HEK293T (cell line): ENCODE measurements at regions not wholly inside any gene's neighbourhood (a gene's known extent, or its start where the extent isn't known, plus 50 kb on each side); places are given as distances from the start of the nearest gene placed in this dataset.

Experiments used
- CTCF ChIA-PET: fragments of 350-600 bp; formaldehyde crosslinking; extraction: SDS; loops from one replicate; lab custom pipeline; 2021; ENCODE audit warnings: antibody characterized with exemption, inconsistent platforms; lab: Yijun Ruan, JAX
- POLR2A ChIA-PET: fragments of 350-600 bp; formaldehyde crosslinking; extraction: SDS; loops from one replicate; lab custom pipeline; 2020; ENCODE audit warnings: antibody characterized with exemption, inconsistent platforms; lab: Yijun Ruan, JAX
- DNase-seq: peaks from one replicate; pipeline ENCODE4 v3.0.0; 2012; ENCODE audit warnings: mixed read lengths; ENCODE audit errors: extremely low spot score
- ARNT ChIP-seq: fragments of 450-650 bp; IDR thresholded peaks from 2 replicates; pipeline ENCODE4 v1.6.1; 2017; ENCODE audit warnings: mild to moderate bottlenecking
- BHLHE40 ChIP-seq: fragments of 450-650 bp; IDR thresholded peaks from 2 replicates; pipeline ENCODE4 v1.6.1; 2016; ENCODE audit warnings: mild to moderate bottlenecking, moderate library complexity, borderline replicate concordance
- CTBP1 ChIP-seq: fragments of 450-650 bp; IDR thresholded peaks from 2 replicates; pipeline ENCODE4 v1.6.1; 2016; ENCODE audit warnings: borderline replicate concordance
- ELF4 ChIP-seq: fragments of 450-650 bp; IDR thresholded peaks from 2 replicates; pipeline ENCODE4 v1.6.1; 2017; ENCODE audit warnings: antibody characterized with exemption
- FOXA1 ChIP-seq: fragments of 450-650 bp; IDR thresholded peaks from 2 replicates; pipeline ENCODE4 v1.6.1; 2016; ENCODE audit warnings: mild to moderate bottlenecking
- FOXK2 ChIP-seq: fragments of 450-650 bp; IDR thresholded peaks from 2 replicates; pipeline ENCODE4 v1.6.1; 2016; ENCODE audit warnings: mild to moderate bottlenecking
- FOXM1 ChIP-seq: fragments of 450-650 bp; IDR thresholded peaks from 2 replicates; pipeline ENCODE4 v1.6.1; 2017; ENCODE audit warnings: mild to moderate bottlenecking, borderline replicate concordance
- HDGF ChIP-seq: fragments of 450-650 bp; IDR thresholded peaks from 2 replicates; pipeline ENCODE4 v1.6.1; 2017; ENCODE audit warnings: antibody characterized with exemption, borderline replicate concordance
- L3MBTL2 ChIP-seq: fragments of 450-650 bp; conservative IDR thresholded peaks from 2 replicates; pipeline ENCODE4 v1.6.1; 2016; ENCODE audit warnings: mild to moderate bottlenecking
- LEF1 ChIP-seq: fragments of 450-650 bp; IDR thresholded peaks from 2 replicates; pipeline ENCODE4 v1.6.1; 2017; ENCODE audit warnings: mild to moderate bottlenecking, borderline replicate concordance
- NFRKB ChIP-seq: fragments of 450-650 bp; IDR thresholded peaks from 2 replicates; pipeline ENCODE4 v1.6.1; 2016; ENCODE audit warnings: mild to moderate bottlenecking, moderate library complexity
- PKNOX1 ChIP-seq: fragments of 450-650 bp; IDR thresholded peaks from 2 replicates; pipeline ENCODE4 v1.6.1; 2016
- SP1 ChIP-seq: fragments of 450-650 bp; IDR thresholded peaks from 2 replicates; pipeline ENCODE4 v1.6.1; 2017
- SUZ12 ChIP-seq: fragments of 450-650 bp; IDR thresholded peaks from 2 replicates; pipeline ENCODE4 v1.6.1; 2016; ENCODE audit warnings: mild to moderate bottlenecking
- TARDBP ChIP-seq: fragments of 450-650 bp; IDR thresholded peaks from 2 replicates; pipeline ENCODE4 v1.6.1; 2016
- ZNF384 ChIP-seq: fragments of 450-650 bp; IDR thresholded peaks from 2 replicates; pipeline ENCODE4 v1.6.1; 2016

- CTCF ChIA-PET: no interaction called here
- TF ChIP-seq SP1 (no peak), NFRKB (no peak), PKNOX1 (no peak), TARDBP (no peak), ELF4 (no peak), L3MBTL2 (no peak), HDGF (no peak), ARNT (no peak), FOXA1 (no peak), FOXK2 (no peak), FOXM1 (no peak), SUZ12 (no peak)
These were observed 1078.9 kb upstream of the LRRTM3 start for GRCh38 chr10:65846949-65847348.

GRCh38 chr10:65847436-65848230, 1078.2 kb upstream of the LRRTM3 start:
- POLR2A ChIA-PET: no interaction called here
- DNase-seq: no peak
- no peak for TF ChIP-seq ARNT
- TF ChIP-seq L3MBTL2: no peak
- TF ChIP-seq CTBP1: no peak
- no peak for TF ChIP-seq SP1
- no peak for TF ChIP-seq BHLHE40
- TF ChIP-seq SUZ12: no peak
- no peak for TF ChIP-seq FOXM1
- TF ChIP-seq FOXA1: no peak
- CTCF ChIA-PET: no interaction called here

More at GRCh38 chr10:65846949-65847348, 1078.9 kb upstream of the LRRTM3 start:
- POLR2A ChIA-PET: no interaction called here
- DNase-seq: no peak

GRCh38 chr10:65858841-65859240, 1067.0 kb upstream of the LRRTM3 start:
- ChIA-PET POLR2A (no interaction called here), CTCF (no interaction called here)
- TF ChIP-seq HDGF: no peak
- no peak for TF ChIP-seq SP1
- no peak for TF ChIP-seq ELF4
- TF ChIP-seq FOXA1: no peak
- TF ChIP-seq BHLHE40: no peak
- TF ChIP-seq PKNOX1: no peak
- no peak for TF ChIP-seq ARNT
- TF ChIP-seq TARDBP: no peak
- no peak for TF ChIP-seq SUZ12
- TF ChIP-seq ZNF384: no peak
- TF ChIP-seq L3MBTL2: no peak
- TF ChIP-seq NFRKB: no peak
- TF ChIP-seq FOXM1: no peak
- TF ChIP-seq LEF1: no peak
- DNase-seq: no peak

GRCh38 chr10:65861249-65861648, 1064.6 kb upstream of the LRRTM3 start:
- no peak for DNase-seq
- ChIA-PET CTCF (no interaction called here), POLR2A (no interaction called here)
- TF ChIP-seq LEF1 (no peak), ARNT (no peak), ZNF384 (no peak), FOXK2 (no peak), FOXM1 (no peak), HDGF (no peak), L3MBTL2 (no peak), ELF4 (no peak), FOXA1 (no peak), SUZ12 (no peak), TARDBP (no peak), PKNOX1 (no peak), BHLHE40 (no peak), NFRKB (no peak), SP1 (no peak), CTBP1 (no peak)
